Ishikawa (cell line): ENCODE measurements at regions not wholly inside any gene's neighbourhood (a gene's known extent, or its start where the extent isn't known, plus 50 kb on each side); places are given as distances from the start of the nearest gene placed in this dataset.

Experiments
- CEBPB ChIP-seq: IDR thresholded peaks from 2 replicates; pipeline ENCODE4 v1.6.1; 2012
- CREB1 ChIP-seq: IDR thresholded peaks from 2 replicates; pipeline ENCODE4 v1.6.1; 2012; ENCODE audit warnings: low read depth
- EGR1 ChIP-seq: IDR thresholded peaks from 2 replicates; pipeline ENCODE4 v1.6.1; 2012
- EP300 ChIP-seq: IDR thresholded peaks from 2 replicates; pipeline ENCODE4 v1.6.1; 2012; ENCODE audit warnings: borderline replicate concordance
- FOXM1 ChIP-seq: IDR thresholded peaks from 2 replicates; pipeline ENCODE4 v1.6.1; 2012; ENCODE audit warnings: low read depth, borderline replicate concordance
- MAX ChIP-seq: IDR thresholded peaks from 2 replicates; pipeline ENCODE4 v1.6.1; 2012
- NFIC ChIP-seq: IDR thresholded peaks from 2 replicates; pipeline ENCODE4 v1.6.1; 2012
- RAD21 ChIP-seq: IDR thresholded peaks from 2 replicates; pipeline ENCODE4 v1.6.1; 2012; ENCODE audit warnings: low read depth
- REST ChIP-seq: IDR thresholded peaks from 2 replicates; pipeline ENCODE4 v1.6.1; 2012; ENCODE audit warnings: low read depth, mild to moderate bottlenecking
- TAF1 ChIP-seq: IDR thresholded peaks from 2 replicates; pipeline ENCODE4 v1.6.1; 2012; ENCODE audit warnings: low read depth, mild to moderate bottlenecking
- TCF12 ChIP-seq: IDR thresholded peaks from 2 replicates; pipeline ENCODE4 v1.6.1; 2012; ENCODE audit warnings: low read depth
- TEAD4 ChIP-seq: IDR thresholded peaks from 2 replicates; pipeline ENCODE4 v1.6.1; 2012
- USF1 ChIP-seq: IDR thresholded peaks from 2 replicates; pipeline ENCODE4 v1.6.1; 2012
- YY1 ChIP-seq: IDR thresholded peaks from 2 replicates; pipeline ENCODE4 v1.6.1; 2012; ENCODE audit warnings: low read depth
- ZBTB7A ChIP-seq: IDR thresholded peaks from 2 replicates; pipeline ENCODE4 v1.6.1; 2012; ENCODE audit warnings: low read depth

GRCh38 chr6:54009052-54009654 is 102.1 kb upstream of the MLIP start:
- no peak for TF ChIP-seq REST
- TF ChIP-seq MAX: no peak
- TF ChIP-seq TEAD4: no peak
- TF ChIP-seq CEBPB: no peak
- TF ChIP-seq EGR1: no peak
- TF ChIP-seq RAD21: no peak
- TF ChIP-seq YY1: no peak
- no peak for TF ChIP-seq TCF12

GRCh38 chr6:54010340-54011276 is 100.6 kb upstream of the MLIP start:
- TF ChIP-seq USF1: no peak
- TF ChIP-seq YY1: no peak
- no peak for TF ChIP-seq REST
- no peak for TF ChIP-seq CEBPB
- TF ChIP-seq EP300: no peak
- no peak for TF ChIP-seq NFIC
- no peak for TF ChIP-seq MAX
- TF ChIP-seq FOXM1: no peak
- TF ChIP-seq TCF12: no peak
- TF ChIP-seq RAD21: no peak
- no peak for TF ChIP-seq ZBTB7A
- no peak for TF ChIP-seq CREB1

GRCh38 chr6:54011277-54011648 is 100.0 kb upstream of the MLIP start:
- TF ChIP-seq TEAD4 (no peak), RAD21 (no peak), YY1 (no peak), CREB1 (no peak), REST (no peak)

- no peak for TF ChIP-seq NFIC
- no peak for TF ChIP-seq TEAD4
- no peak for TF ChIP-seq FOXM1
- no peak for TF ChIP-seq TCF12
- no peak for TF ChIP-seq TAF1
- no peak for TF ChIP-seq ZBTB7A
- no peak for TF ChIP-seq YY1
- TF ChIP-seq RAD21: no peak
- TF ChIP-seq EP300: no peak
- TF ChIP-seq USF1: no peak
- no peak for TF ChIP-seq MAX
- TF ChIP-seq REST: no peak
- no peak for TF ChIP-seq EGR1
- TF ChIP-seq CREB1: no peak
- TF ChIP-seq CEBPB: no peak
These were observed 97.3 kb upstream of the MLIP start for GRCh38 chr6:54013966-54014365.
